RWPE2 (cell line): ENCODE measurements at regions not wholly inside any gene's neighbourhood (a gene's known extent, or its start where the extent isn't known, plus 50 kb on each side); places are given as distances from the start of the nearest gene placed in this dataset.

Experiments used
- ATAC-seq: fragments of 200-7000 bp; cut with Tn5 transposase; 3 replicates; pipeline ENCODE4 v1.9.1; 2021; ENCODE audit warnings: low read depth
- DNase-seq: peaks from one replicate; pipeline ENCODE4 v3.0.0-alpha.2; 2020; ENCODE audit warnings: low spot score
- H3K27ac ChIP-seq: fragments of 450-650 bp; 2 replicates; pipeline ENCODE4 v1.5.1; 2017; ENCODE audit warnings: mild to moderate bottlenecking; ENCODE audit not compliant: poor library complexity, severe bottlenecking
- H3K27me3 ChIP-seq: fragments of 250-450 bp; sonication (Bioruptor Pico); 2 replicates; pipeline ENCODE4 v1.5.1; 2021; ENCODE audit warnings: mild to moderate bottlenecking, moderate library complexity; ENCODE audit not compliant: insufficient read depth, poor library complexity, severe bottlenecking
- H3K36me3 ChIP-seq: fragments of 250-450 bp; sonication (Bioruptor Pico); 2 replicates; pipeline ENCODE4 v1.5.1; 2020; ENCODE audit warnings: low read depth, mild to moderate bottlenecking, moderate library complexity
- H3K4me1 ChIP-seq: fragments of 250-450 bp; sonication (Bioruptor Pico); 2 replicates; pipeline ENCODE4 v1.5.1; 2021; ENCODE audit warnings: mild to moderate bottlenecking, moderate library complexity; ENCODE audit not compliant: insufficient read depth, poor library complexity, severe bottlenecking
- H3K4me3 ChIP-seq: fragments of 250-450 bp; sonication (Bioruptor Pico); 2 replicates; pipeline ENCODE4 v1.5.1; 2021; ENCODE audit warnings: mild to moderate bottlenecking, moderate library complexity; ENCODE audit not compliant: severe bottlenecking
- H3K9me3 ChIP-seq: fragments of 250-450 bp; sonication (Bioruptor Pico); 2 replicates; pipeline ENCODE4 v1.5.1; 2021; ENCODE audit warnings: mild to moderate bottlenecking, moderate library complexity; ENCODE audit not compliant: severe bottlenecking
- TF ChIP-seq, protein P1 (sequence below): fragments of 450-650 bp; IDR thresholded peaks from one replicate; pipeline ENCODE4 v1.5.1; 2017; ENCODE audit warnings: mild to moderate bottlenecking, moderate library complexity; ENCODE audit not compliant: poor library complexity, severe bottlenecking

DNA sequence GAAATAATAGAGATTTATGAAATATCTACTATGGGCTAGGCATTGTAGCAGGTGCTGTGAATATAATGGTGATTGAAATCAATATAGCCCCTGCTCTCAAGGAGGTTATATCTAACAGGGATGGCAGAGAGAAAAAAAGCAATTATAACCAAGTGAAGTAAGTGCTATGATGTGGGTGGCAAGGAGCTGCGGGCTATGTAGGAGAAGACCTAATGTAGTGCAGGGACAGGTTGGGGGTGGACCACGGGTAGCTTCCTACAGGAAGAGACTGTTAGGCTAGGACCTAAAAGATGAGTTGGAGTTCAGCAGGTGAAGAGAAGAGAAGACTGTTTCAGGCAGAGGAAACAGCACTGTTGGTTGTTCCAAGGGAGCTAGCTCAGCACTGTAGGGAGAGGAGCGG is 311.0 kb downstream of the KCNRG start:
- TF ChIP-seq, protein P1, sequence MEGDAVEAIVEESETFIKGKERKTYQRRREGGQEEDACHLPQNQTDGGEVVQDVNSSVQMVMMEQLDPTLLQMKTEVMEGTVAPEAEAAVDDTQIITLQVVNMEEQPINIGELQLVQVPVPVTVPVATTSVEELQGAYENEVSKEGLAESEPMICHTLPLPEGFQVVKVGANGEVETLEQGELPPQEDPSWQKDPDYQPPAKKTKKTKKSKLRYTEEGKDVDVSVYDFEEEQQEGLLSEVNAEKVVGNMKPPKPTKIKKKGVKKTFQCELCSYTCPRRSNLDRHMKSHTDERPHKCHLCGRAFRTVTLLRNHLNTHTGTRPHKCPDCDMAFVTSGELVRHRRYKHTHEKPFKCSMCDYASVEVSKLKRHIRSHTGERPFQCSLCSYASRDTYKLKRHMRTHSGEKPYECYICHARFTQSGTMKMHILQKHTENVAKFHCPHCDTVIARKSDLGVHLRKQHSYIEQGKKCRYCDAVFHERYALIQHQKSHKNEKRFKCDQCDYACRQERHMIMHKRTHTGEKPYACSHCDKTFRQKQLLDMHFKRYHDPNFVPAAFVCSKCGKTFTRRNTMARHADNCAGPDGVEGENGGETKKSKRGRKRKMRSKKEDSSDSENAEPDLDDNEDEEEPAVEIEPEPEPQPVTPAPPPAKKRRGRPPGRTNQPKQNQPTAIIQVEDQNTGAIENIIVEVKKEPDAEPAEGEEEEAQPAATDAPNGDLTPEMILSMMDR = no peak
- no peak for ATAC-seq
- Histone ChIP-seq H3K4me1 (peaks cover 3% of the 10 kb centered on the region), H3K36me3 (no peaks in the 10 kb centered on the region), H3K27ac (no peak overlapping the region), H3K9me3 (no peaks in the 10 kb centered on the region), H3K27me3 (no peaks in the 10 kb centered on the region), H3K4me3 (no peak overlapping the region)
- no peak for DNase-seq

DNA sequence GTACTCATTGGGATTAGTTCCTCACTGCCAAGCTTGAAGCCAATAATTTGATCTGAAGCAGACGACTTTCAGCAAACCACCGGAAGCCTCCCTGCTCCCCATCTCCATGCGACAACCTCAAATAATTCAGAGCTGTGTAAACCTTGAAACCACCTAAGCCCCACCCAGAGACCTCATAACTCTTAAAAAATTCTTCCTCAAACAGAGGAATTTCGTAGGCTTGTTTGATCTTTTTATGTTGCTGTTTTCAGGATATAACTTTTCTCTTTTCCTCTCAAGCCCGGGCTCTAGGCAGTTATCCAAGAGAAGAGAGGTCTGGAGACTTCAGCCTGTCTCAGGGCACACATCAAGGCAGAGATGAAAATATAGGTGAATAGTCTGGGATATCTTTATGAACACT is 311.6 kb downstream of the KCNRG start:
- Histone ChIP-seq H3K36me3 (no peaks in the 10 kb centered on the region), H3K27ac (no peak overlapping the region), H3K4me1 (peaks cover 3% of the 10 kb centered on the region), H3K9me3 (no peaks in the 10 kb centered on the region), H3K4me3 (no peak overlapping the region), H3K27me3 (no peaks in the 10 kb centered on the region)
- DNase-seq (no peak), ATAC-seq (no peak)
- TF ChIP-seq, protein P1 = no peak

DNA sequence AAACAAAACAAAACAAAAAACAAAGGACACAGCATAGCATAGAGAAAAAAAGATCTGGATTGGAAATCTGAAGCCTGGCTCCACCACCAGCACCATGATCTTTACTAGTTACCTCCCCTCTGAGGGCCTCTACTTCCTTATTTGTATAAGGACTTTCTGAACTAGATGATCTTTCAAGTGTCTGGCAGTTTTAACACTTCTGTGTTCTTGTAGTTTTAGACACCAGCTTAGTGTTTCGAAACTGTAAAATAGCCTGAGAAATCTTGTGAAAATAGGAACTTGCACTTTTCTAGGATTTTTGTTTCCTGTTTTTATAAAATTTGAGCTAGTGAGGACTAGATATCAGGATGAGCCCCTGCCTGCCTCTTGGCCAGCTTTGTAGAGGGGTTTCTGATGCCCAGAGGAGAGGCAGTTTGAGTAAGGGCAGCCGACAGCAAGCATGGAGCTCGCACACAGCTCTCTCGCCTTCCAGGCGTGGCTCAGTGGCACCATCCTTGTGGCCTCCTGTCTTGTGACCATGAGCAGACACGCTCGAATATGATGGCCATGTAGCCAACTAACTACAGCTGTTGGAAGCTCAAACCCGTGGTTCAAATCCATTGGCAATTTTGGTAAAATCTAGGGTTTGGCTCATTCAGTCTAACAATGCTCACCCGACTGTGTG is 319.0 kb downstream of the KCNRG start:
- ATAC-seq = no peak
- no peak for DNase-seq
- Histone ChIP-seq H3K4me3 (no peak overlapping the region), H3K36me3 (no peaks in the 10 kb centered on the region), H3K4me1 (no peaks in the 10 kb centered on the region), H3K27me3 (no peaks in the 10 kb centered on the region), H3K27ac (no peak overlapping the region), H3K9me3 (no peaks in the 10 kb centered on the region)
- TF ChIP-seq, protein P1 = no peak

DNA sequence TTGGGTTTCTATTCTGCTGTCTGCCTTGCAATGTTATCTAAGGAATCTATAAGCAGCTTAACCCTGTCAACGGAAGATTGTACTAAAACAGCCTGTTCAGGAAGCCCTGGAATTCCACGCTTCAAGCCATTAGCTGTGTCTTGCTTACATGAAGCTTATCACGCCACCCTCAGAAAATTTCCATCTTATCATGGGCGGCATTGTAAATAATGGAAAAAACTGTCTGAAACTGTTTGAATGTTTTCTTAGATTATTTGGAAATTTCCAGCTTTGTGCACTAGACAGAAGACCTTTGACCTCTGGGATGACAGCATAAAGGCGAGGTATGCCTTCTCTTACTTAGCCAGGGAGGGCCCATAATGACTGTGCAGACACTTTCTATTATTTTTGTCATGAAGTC is 319.7 kb downstream of the KCNRG start:
- no peak for ATAC-seq

DNA sequence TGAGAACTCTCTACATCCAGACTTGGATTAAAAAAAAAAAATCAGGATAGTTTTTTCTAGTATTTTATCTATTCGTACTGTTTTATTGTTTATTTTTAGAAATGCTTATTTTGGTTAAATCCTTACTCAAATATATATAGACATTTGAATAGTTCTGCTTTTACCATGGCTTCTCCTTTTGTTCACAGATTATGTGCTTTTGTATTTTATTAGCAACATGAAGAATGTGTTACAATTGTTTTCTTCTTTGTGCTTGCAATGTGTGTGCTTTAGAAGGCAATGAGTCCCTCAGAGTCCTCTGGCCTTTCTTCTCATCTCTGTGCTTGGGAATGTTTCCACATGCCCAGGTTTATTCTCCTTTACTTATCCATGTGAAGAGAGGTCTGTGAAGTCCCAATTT is 324.0 kb downstream of the KCNRG start:
- Histone ChIP-seq H3K27ac (no peak overlapping the region), H3K27me3 (no peaks in the 10 kb centered on the region), H3K4me1 (no peaks in the 10 kb centered on the region), H3K9me3 (no peaks in the 10 kb centered on the region), H3K4me3 (no peak overlapping the region), H3K36me3 (no peaks in the 10 kb centered on the region)
- TF ChIP-seq, protein P1 = no peak
- ATAC-seq (no peak), DNase-seq (no peak)

More for the DNA sequence above, 319.7 kb downstream of the KCNRG start:
- H3K27me3 ChIP-seq = no peaks in the 10 kb centered on the region
- DNase-seq = no peak
- TF ChIP-seq, protein P1 = no peak
- H3K4me1 ChIP-seq = no peaks in the 10 kb centered on the region
- no peaks in the 10 kb centered on the region for H3K36me3 ChIP-seq
- H3K27ac ChIP-seq = no peak overlapping the region
- no peak overlapping the region for H3K4me3 ChIP-seq
- H3K9me3 ChIP-seq = no peaks in the 10 kb centered on the region
